ENCODE measurements at regions not wholly inside any gene's neighbourhood (a gene's known extent, or its start where the extent isn't known, plus 50 kb on each side); places are given as distances from the start of the nearest gene placed in this dataset.

- intact Hi-C loops (cut with micrococcal nuclease; ENCODE audit: unreplicated experiment) = no loop called here
- no peak for TF ChIP-seq CTCF (conservative IDR thresholded peaks at IDR 0.05)
- TF ChIP-seq EZH2 (IDR thresholded peaks at IDR 0.05; ENCODE audit: low read depth) = no peak
Measured at GRCh38 chr18:67636597-67637385, 120.3 kb upstream of the DSEL start.

GRCh38 chr18:67634631-67635338, 118.3 kb upstream of the DSEL start:
- H2AFZ ChIP-seq = no peak overlapping the region
- H3K27ac ChIP-seq = no peak overlapping the region
- BruUV-seq (replicated peaks) = no TSS peak
- intact Hi-C loops (cut with micrococcal nuclease; ENCODE audit: unreplicated experiment) = no loop called here
- no peak overlapping the region for H3K4me2 ChIP-seq
- no peaks in the 10 kb centered on the region for H3K9me2 ChIP-seq (ENCODE audit: insufficient read depth)
- no peak overlapping the region for H3K4me3 ChIP-seq
- no peaks in the 10 kb centered on the region for H3F3A ChIP-seq (ENCODE audit: insufficient read depth, low read depth)
- POLR2A ChIA-PET (ENCODE audit: unreplicated experiment) = interaction anchor here (0.6 kb wide), 1 partner anchor 10 kb away, joined by 3 read pairs; no protein-coding TSS in a partner anchor
- H3K9me3 ChIP-seq (ENCODE audit: insufficient read depth, low read depth) = no peaks in the 10 kb centered on the region
- H3K27me3 ChIP-seq (ENCODE audit: insufficient read depth, low read depth) = no peaks in the 10 kb centered on the region
- no peaks in the 10 kb centered on the region for H3K79me2 ChIP-seq (ENCODE audit: low read depth)
- H3K4me1 ChIP-seq (replicated peaks; ENCODE audit: insufficient read depth) = no peaks in the 10 kb centered on the region
- CTCF ChIA-PET = no interaction called here
- TF ChIP-seq EZH2 (IDR thresholded peaks at IDR 0.05; ENCODE audit: low read depth) = no peak
- no peak for TF ChIP-seq CTCF (conservative IDR thresholded peaks at IDR 0.05)
- no peak for DNase-seq
- H4K20me1 ChIP-seq (ENCODE audit: insufficient read depth) = no peaks in the 10 kb centered on the region
- no peaks in the 10 kb centered on the region for H3K36me3 ChIP-seq (ENCODE audit: low read depth)

More at GRCh38 chr18:67636597-67637385, 120.3 kb upstream of the DSEL start:
- Histone ChIP-seq H3F3A (ENCODE audit: insufficient read depth, low read depth) (no peaks in the 10 kb centered on the region), H3K9me2 (ENCODE audit: insufficient read depth) (no peaks in the 10 kb centered on the region), H3K4me3 (no peak overlapping the region), H3K27me3 (ENCODE audit: insufficient read depth, low read depth) (no peaks in the 10 kb centered on the region), H2AFZ (no peak overlapping the region), H3K36me3 (ENCODE audit: low read depth) (no peaks in the 10 kb centered on the region), H3K4me2 (no peak overlapping the region), H4K20me1 (ENCODE audit: insufficient read depth) (no peaks in the 10 kb centered on the region), H3K27ac (no peak overlapping the region), H3K79me2 (ENCODE audit: low read depth) (no peaks in the 10 kb centered on the region), H3K9me3 (ENCODE audit: insufficient read depth, low read depth) (no peaks in the 10 kb centered on the region), H3K4me1 (replicated peaks; ENCODE audit: insufficient read depth) (no peaks in the 10 kb centered on the region)
- CTCF ChIA-PET = no interaction called here
- no TSS peak for BruUV-seq (replicated peaks)
- DNase-seq = no peak
- POLR2A ChIA-PET (ENCODE audit: unreplicated experiment) = no interaction called here

GRCh38 chr18:67633939-67634338, 117.4 kb upstream of the DSEL start:
- no peaks in the 10 kb centered on the region for H4K20me1 ChIP-seq (ENCODE audit: insufficient read depth)
- intact Hi-C loops (cut with micrococcal nuclease; ENCODE audit: unreplicated experiment) = no loop called here
- H2AFZ ChIP-seq = no peak overlapping the region
- no TSS peak for BruUV-seq (replicated peaks)
- TF ChIP-seq EZH2 (IDR thresholded peaks at IDR 0.05; ENCODE audit: low read depth) (no peak), CTCF (conservative IDR thresholded peaks at IDR 0.05) (no peak)
- H3K9me3 ChIP-seq (ENCODE audit: insufficient read depth, low read depth) = no peaks in the 10 kb centered on the region
- CTCF ChIA-PET = no interaction called here
- no peaks in the 10 kb centered on the region for H3K27me3 ChIP-seq (ENCODE audit: insufficient read depth, low read depth)
- POLR2A ChIA-PET (ENCODE audit: unreplicated experiment) = no interaction called here
- no peaks in the 10 kb centered on the region for H3K9me2 ChIP-seq (ENCODE audit: insufficient read depth)
- H3K36me3 ChIP-seq (ENCODE audit: low read depth) = no peaks in the 10 kb centered on the region
- H3F3A ChIP-seq (ENCODE audit: insufficient read depth, low read depth) = no peaks in the 10 kb centered on the region
- H3K4me3 ChIP-seq = no peak overlapping the region
- H3K79me2 ChIP-seq (ENCODE audit: low read depth) = no peaks in the 10 kb centered on the region
- H3K27ac ChIP-seq = no peak overlapping the region
- H3K4me1 ChIP-seq (replicated peaks; ENCODE audit: insufficient read depth) = no peaks in the 10 kb centered on the region
- no peak for DNase-seq
- no peak overlapping the region for H3K4me2 ChIP-seq
